Heart left ventricle (tissue), 16 donors: ENCODE measurements at regions not wholly inside any gene's neighbourhood (a gene's known extent, or its start where the extent isn't known, plus 50 kb on each side); places are given as distances from the start of the nearest gene placed in this dataset.
A peak's percentile ranks its signal among the peaks of the same experiment; 100 is the strongest.

ENCODE experiments used
- ATAC-seq, 4 donors: fragments of 200-7000 bp; cut with Tn5 transposase; one replicate each; pipeline ENCODE4 v1.9.1; 2020 to 2022; ENCODE audit warnings: moderate library complexity in 4 of 4, mild to moderate bottlenecking in 3 of 4, moderate number of reproducible peaks in 1 of 4
- DNase-seq, 5 donors: peaks; one replicate each; pipeline ENCODE4 v3.0.0-alpha.2; 2020
- H3K27ac ChIP-seq, 12 donors: fragments of 200-600 bp; sonication (generic) in 4 of 12; one replicate each; pipeline versions ENCODE4 v1.5.0 to v1.8.0; 2016 to 2022; ENCODE audit warnings: mild to moderate bottlenecking in 2 of 12
- H3K27me3 ChIP-seq, 9 donors: fragments of 200-600 bp; sonication (generic) in 2 of 9; one replicate each; pipeline versions ENCODE4 v1.5.1 to v1.8.0; 2016 to 2022; ENCODE audit warnings: mild to moderate bottlenecking in 3 of 9
- H3K36me3 ChIP-seq, 9 donors: fragments of 200-600 bp; sonication (generic) in 2 of 9; one replicate each; pipeline versions ENCODE4 v1.5.0 to v1.8.0; 2018 to 2022; ENCODE audit warnings: mild to moderate bottlenecking in 2 of 9
- H3K4me1 ChIP-seq, 12 donors: fragments of 200-600 bp; sonication (generic) in 4 of 12; one replicate each; pipeline versions ENCODE4 v1.5.0 to v1.8.0; 2016 to 2022; ENCODE audit warnings: mild to moderate bottlenecking in 3 of 12
- H3K4me3 ChIP-seq, 12 donors: fragments of 200-600 bp; sonication (generic) in 4 of 12; one replicate each; pipeline versions ENCODE4 v1.5.0 to v1.8.0; 2017 to 2022; ENCODE audit warnings: mild to moderate bottlenecking in 9 of 12, moderate library complexity in 4 of 12
- H3K9me3 ChIP-seq, 12 donors: fragments of 200-600 bp; sonication (generic) in 4 of 12; one replicate each; pipeline versions ENCODE4 v1.5.0 to v1.8.0; 2016 to 2022; ENCODE audit warnings: mild to moderate bottlenecking in 1 of 12
- POLR2A ChIP-seq, 2 donors: fragments of 450-650 bp; IDR thresholded peaks; one replicate each; pipeline ENCODE4 v1.6.1; 2017; ENCODE audit warnings: antibody characterized with exemption in 2 of 2, mild to moderate bottlenecking in 2 of 2, moderate library complexity in 2 of 2
- WGBS, 4 donors: extraction: QIAGEN DNeasy Blood & Tissue Kit in 2 of 4; methylation state at CpG; one replicate each; pipeline versions ENCODE4 v1.1.5 to v1.1.7; 2013 to 2018; 5-methylcytosine and 5-hydroxymethylcytosine counted together
- intact Hi-C, 10 donors: fragments of 100-400 bp; cut with DNase I; formaldehyde crosslinking; loops; one replicate each; pipeline versions ENCODE4 v1.11.1 to v1.14.2; 2022
- TF ChIP-seq, protein P1 (sequence below), 12 donors: fragments of 200-600 bp; sonication (generic) in 4 of 12; IDR thresholded peaks; one replicate each; pipeline versions ENCODE4 v1.5.0 to v1.8.0; 2018 to 2022; ENCODE audit warnings: antibody characterized with exemption in 12 of 12, mild to moderate bottlenecking in 5 of 12
- donor health status: ischemic (EF 13 %, LVEDD 7.1; RV severe dilation, severe dysfunction).
- donor health status: healthy with polysubstance abuse.
- donor health status: DM: no; HTN: yes; CAD: no.
- donor health status: DM: no; HTN: no; CAD: no.
- donor health status: ischemic (EF 25% LVEDD 6.9; RV normal size, moderate dysfunction).
- donor health status: ischemic (EF 25% LVEDD 5.7; RV mildly dilated, moderate dysfunction).
- donor health status: healthy.
- donor health status: DM: yes; HTN: yes; CAD: no.
- donor health status: ischemic (EF 35%, LVEDD 5.7; RV mildly dilated, moderate dysfunction).
- donor health status: nonischemic (EF 11% LVEDD 7.7; RV severe dilation, severe dysfunction).
- donor health status: DM: yes; HTN: yes; CAD: no.
- donor health status: PGD.
- donor health status: ischemic (EF 29% LVEDD 5.4; RV normal size, mild dysfunction).
- donor health status: nonischemic (EF 23%, LVEDD 6.1; RV moderate dilation, normal function).

DNA sequence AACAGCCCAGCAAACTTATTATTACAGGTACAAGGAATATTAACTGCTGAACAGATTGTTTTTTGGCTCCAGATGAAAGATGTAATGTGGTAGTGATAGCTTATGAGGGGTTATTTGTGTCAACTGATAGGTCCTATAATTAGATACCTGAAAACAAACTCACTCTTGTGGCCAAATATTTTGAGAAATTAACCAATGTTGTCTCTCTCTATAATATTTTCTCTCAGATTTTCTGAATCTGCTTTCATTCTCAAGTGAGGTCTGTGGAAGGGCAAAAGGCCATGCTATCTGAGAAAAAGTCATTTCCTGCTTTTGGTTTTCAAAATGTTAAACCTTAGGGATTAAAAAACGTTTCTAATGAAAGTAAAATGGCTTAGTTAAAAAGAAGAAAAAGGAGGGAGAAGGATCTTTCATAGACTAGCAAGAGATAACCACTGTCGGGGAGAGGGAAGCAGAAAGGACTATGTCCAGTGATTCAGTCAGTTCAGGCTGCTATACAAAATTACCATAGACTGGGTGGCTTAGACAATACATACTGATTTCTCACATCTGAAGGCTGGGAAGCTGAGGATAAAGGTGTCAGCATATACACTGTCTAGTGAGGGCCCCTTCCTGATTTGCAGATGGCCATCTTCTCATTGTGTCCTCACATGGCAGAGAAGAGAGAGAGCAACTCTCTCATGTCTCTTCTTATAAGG lies 277.5 kb upstream of the P2RY1 start:
- DNase-seq (no peak), ATAC-seq (peak in 3 of 4 donors; percentile 3 to 40 (median 22))
- intact Hi-C loops: loop anchor here in 1 of 10 donors (2.0 kb wide), 1 partner anchor 39 kb away; no protein-coding TSS in a partner anchor
- peaks cover 0 to 5% (median 0%) of the 10 kb centered on the region in 12 donors for H3K9me3 ChIP-seq
- peak overlapping the region; percentile 71 to 90 (median 82) for H3K27ac ChIP-seq
- no peaks in the 10 kb centered on the region for H3K36me3 ChIP-seq
- H3K4me3 ChIP-seq: no peak overlapping the region
- no peaks in the 10 kb centered on the region for H3K27me3 ChIP-seq
- TF ChIP-seq, protein P1, sequence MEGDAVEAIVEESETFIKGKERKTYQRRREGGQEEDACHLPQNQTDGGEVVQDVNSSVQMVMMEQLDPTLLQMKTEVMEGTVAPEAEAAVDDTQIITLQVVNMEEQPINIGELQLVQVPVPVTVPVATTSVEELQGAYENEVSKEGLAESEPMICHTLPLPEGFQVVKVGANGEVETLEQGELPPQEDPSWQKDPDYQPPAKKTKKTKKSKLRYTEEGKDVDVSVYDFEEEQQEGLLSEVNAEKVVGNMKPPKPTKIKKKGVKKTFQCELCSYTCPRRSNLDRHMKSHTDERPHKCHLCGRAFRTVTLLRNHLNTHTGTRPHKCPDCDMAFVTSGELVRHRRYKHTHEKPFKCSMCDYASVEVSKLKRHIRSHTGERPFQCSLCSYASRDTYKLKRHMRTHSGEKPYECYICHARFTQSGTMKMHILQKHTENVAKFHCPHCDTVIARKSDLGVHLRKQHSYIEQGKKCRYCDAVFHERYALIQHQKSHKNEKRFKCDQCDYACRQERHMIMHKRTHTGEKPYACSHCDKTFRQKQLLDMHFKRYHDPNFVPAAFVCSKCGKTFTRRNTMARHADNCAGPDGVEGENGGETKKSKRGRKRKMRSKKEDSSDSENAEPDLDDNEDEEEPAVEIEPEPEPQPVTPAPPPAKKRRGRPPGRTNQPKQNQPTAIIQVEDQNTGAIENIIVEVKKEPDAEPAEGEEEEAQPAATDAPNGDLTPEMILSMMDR (IDR thresholded peaks at IDR 0.05): no peak
- TF ChIP-seq POLR2A (IDR thresholded peaks at IDR 0.05): no peak
- peaks cover 2 to 51% (median 38%) of the 10 kb centered on the region in 12 donors for H3K4me1 ChIP-seq
- WGBS, 4 donors: 11 to 35% (median 18%) methylated on average over 2 of the region's 2 CpGs

- Histone ChIP-seq H3K9me3 (peaks cover 0 to 5% (median 0%) of the 10 kb centered on the region in 12 donors), H3K27me3 (no peaks in the 10 kb centered on the region), H3K27ac (peak overlapping the region in 11 of 12 donors; percentile 71 to 90 (median 83)), H3K36me3 (no peaks in the 10 kb centered on the region), H3K4me1 (peaks cover 2 to 51% (median 38%) of the 10 kb centered on the region in 12 donors), H3K4me3 (no peak overlapping the region)
- ATAC-seq (no peak), DNase-seq (no peak)
- WGBS, 4 donors: 82 to 92% (median 89%) methylated on average over 1 of the region's 1 CpG
- intact Hi-C loops: no loop called here
- TF ChIP-seq, protein P1 (IDR thresholded peaks at IDR 0.05): no peak
- TF ChIP-seq POLR2A (IDR thresholded peaks at IDR 0.05): no peak
Observed at GRCh38 chr3:152558386-152558785, 276.5 kb upstream of the P2RY1 start.

GRCh38 chr3:152559246-152559645 lies 275.7 kb upstream of the P2RY1 start:
- intact Hi-C loops: no loop called here
- H3K27ac ChIP-seq: peak overlapping the region in 2 of 12 donors; percentile 25 to 78

DNA sequence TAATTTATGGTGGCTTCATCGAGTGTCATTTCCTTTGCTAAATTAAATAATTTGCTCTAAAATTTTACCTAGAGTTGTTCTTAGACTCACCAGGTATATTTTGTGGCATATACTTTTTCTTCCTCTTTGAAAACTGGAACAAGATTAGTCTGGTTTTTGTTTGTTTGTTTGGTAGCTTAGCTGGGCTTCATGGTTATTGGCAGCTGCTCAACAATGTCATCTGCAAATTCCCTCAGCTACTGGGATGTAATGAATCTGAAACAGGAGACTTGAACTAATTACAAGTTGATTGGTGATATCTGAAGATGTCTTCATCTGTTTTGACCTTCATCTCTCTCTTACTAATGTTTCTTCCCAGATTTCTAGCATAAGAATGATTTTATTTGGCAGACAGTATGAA lies 270.5 kb upstream of the P2RY1 start:
- intact Hi-C loops: no loop called here
- 88 to 97% (median 90%) methylated on average over 1 of the region's 1 CpG for WGBS, 4 donors

More at GRCh38 chr3:152559246-152559645, 275.7 kb upstream of the P2RY1 start:
- TF ChIP-seq POLR2A (IDR thresholded peaks at IDR 0.05): no peak
- TF ChIP-seq, protein P1 (IDR thresholded peaks at IDR 0.05): no peak
- Histone ChIP-seq H3K4me3 (no peak overlapping the region), H3K4me1 (peaks cover 2 to 52% (median 38%) of the 10 kb centered on the region in 12 donors), H3K9me3 (peaks cover 0 to 5% (median 0%) of the 10 kb centered on the region in 12 donors), H3K36me3 (no peaks in the 10 kb centered on the region), H3K27me3 (no peaks in the 10 kb centered on the region)
- 97 to 98% (median 98%) methylated on average over 9 to 18 of the region's 18 CpGs for WGBS, 4 donors
- ATAC-seq (no peak), DNase-seq (no peak)

More for the DNA sequence above, 270.5 kb upstream of the P2RY1 start:
- Histone ChIP-seq H3K4me3 (no peak overlapping the region), H3K27ac (peak overlapping the region in 7 of 12 donors; percentile 16 to 57 (median 20)), H3K9me3 (peaks cover 0 to 5% (median 0%) of the 10 kb centered on the region in 12 donors), H3K4me1 (peaks cover 0 to 13% (median 0%) of the 10 kb centered on the region in 12 donors), H3K36me3 (no peaks in the 10 kb centered on the region), H3K27me3 (no peaks in the 10 kb centered on the region)
- DNase-seq (no peak), ATAC-seq (peak in 2 of 4 donors; percentile 51 to 62)
- TF ChIP-seq, protein P1 (IDR thresholded peaks at IDR 0.05): no peak
- TF ChIP-seq POLR2A (IDR thresholded peaks at IDR 0.05): no peak
